ENCODE measurements at regions not wholly inside any gene's neighbourhood (a gene's known extent, or its start where the extent isn't known, plus 50 kb on each side); places are given as distances from the start of the nearest gene placed in this dataset.

GRCh38 chr2:78009289-78009688 is 487.1 kb upstream of the LRRTM4 start:
- no peak for TF ChIP-seq CTCF (IDR thresholded peaks at IDR 0.05; ENCODE audit: borderline replicate concordance, extremely low read depth, low read length, poor library complexity, severe bottlenecking)
- TF ChIP-seq EZH2 (IDR thresholded peaks at IDR 0.05; ENCODE audit: borderline replicate concordance, low read depth, low read length, severe bottlenecking): no peak

All from DND-41 (cell line).